ENCODE measurements at regions not wholly inside any gene's neighbourhood (a gene's known extent, or its start where the extent isn't known, plus 50 kb on each side); places are given as distances from the start of the nearest gene placed in this dataset.

GRCh38 chr2:171617981-171618380 lies 69.3 kb upstream of the DYNC1I2 start:
- no peak for TF ChIP-seq CTCF (IDR thresholded peaks at IDR 0.05; ENCODE audit: borderline replicate concordance, extremely low read depth, low read length, poor library complexity, severe bottlenecking)
- TF ChIP-seq EZH2 (IDR thresholded peaks at IDR 0.05; ENCODE audit: borderline replicate concordance, low read depth, low read length, severe bottlenecking) = no peak

All from DND-41 (cell line).